GM10266 (cell line): ENCODE measurements at regions not wholly inside any gene's neighbourhood (a gene's known extent, or its start where the extent isn't known, plus 50 kb on each side); places are given as distances from the start of the nearest gene placed in this dataset.

Experiments
- DNase-seq: peaks from one replicate; pipeline ENCODE4 v3.0.0; 2012; ENCODE audit errors: extremely low spot score
- TF ChIP-seq, protein P1 (sequence below): IDR thresholded peaks from 2 replicates; pipeline ENCODE4 v1.5.1; 2012; ENCODE audit warnings: mild to moderate bottlenecking, low read depth; ENCODE audit not compliant: control insufficient read depth, insufficient read depth; ENCODE audit errors: missing control alignments

DNA sequence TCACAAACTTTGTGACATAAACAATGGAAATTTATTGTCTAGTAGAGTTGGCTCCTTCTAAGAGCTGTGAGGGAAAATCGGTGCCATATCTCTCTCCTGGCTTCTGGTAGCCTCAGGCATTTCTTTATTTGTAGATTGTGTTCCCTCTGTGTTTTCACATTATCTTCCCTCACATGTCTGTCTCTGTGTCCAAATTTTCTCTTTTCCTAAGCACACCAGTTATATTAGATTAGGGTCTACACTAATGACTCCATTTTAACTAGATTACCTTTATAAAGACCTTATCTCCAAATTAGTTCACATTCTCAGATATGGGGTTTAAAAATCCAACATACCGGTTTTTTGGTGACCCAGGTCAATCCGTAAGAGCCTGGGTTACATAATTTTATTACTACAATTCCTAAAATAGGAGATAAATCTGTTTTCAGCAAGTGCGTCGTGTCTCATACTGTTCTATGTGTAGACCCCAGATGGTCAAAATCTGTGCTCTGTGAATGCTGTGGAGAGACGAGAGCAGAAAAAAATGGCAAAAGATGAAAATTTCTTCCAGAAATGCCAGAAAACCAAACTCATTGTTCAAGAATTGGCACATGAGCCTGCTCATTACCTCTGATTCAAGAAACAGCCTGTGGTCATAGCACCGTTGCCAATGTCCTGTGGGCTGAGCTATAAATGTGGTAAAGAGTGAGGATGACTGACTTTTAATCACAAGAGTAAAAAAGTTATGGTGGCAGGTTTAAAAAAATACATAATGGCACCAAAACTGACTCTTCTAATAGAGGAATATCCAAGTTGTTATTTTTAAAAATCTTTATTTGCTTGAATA lies 574.7 kb downstream of the PCDH7 start:
- DNase-seq, result no peak
- TF ChIP-seq, protein P1, sequence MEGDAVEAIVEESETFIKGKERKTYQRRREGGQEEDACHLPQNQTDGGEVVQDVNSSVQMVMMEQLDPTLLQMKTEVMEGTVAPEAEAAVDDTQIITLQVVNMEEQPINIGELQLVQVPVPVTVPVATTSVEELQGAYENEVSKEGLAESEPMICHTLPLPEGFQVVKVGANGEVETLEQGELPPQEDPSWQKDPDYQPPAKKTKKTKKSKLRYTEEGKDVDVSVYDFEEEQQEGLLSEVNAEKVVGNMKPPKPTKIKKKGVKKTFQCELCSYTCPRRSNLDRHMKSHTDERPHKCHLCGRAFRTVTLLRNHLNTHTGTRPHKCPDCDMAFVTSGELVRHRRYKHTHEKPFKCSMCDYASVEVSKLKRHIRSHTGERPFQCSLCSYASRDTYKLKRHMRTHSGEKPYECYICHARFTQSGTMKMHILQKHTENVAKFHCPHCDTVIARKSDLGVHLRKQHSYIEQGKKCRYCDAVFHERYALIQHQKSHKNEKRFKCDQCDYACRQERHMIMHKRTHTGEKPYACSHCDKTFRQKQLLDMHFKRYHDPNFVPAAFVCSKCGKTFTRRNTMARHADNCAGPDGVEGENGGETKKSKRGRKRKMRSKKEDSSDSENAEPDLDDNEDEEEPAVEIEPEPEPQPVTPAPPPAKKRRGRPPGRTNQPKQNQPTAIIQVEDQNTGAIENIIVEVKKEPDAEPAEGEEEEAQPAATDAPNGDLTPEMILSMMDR, result no peak

DNA sequence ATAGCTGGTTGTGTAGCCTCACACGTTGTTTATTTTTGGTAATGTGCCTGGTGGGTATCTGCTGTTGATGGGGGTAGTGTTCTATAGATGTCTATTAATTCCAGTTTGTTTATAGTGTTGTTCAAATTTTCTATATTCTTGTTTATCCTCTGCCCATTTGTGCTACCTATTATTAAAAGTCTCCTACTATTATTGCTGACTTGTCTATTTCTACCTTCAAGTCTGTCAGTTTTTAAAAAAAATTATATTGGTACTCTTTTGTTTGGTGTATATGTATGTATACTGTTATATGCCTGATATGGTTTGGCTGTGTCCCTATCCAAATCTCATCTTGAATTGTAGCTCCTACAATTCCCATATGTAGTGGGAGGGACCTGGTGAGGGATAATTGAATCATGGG lies 578.6 kb downstream of the PCDH7 start:
- no peak for DNase-seq
- TF ChIP-seq, protein P1, result no peak

DNA sequence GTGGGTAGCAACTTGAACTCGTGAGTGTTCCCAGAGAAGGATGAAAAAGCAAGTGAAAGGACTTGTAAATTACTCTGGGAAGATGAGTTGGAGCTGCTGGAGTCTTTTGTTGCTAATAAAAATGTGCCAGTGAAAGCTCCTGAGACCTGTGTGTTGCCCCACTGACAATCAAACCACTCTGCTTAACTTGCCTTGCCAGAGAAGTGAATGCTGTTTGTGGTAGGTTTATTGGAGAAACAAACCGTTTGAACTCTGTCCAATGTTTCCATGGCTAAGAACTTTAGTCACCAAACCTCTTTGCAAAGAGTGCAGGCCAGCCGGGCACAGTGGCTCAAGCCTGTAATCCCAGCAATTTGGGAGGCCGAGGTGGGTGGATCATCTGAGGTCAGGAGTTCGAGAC lies 586.9 kb downstream of the PCDH7 start:
- DNase-seq, result no peak
- TF ChIP-seq, protein P1, result no peak

DNA sequence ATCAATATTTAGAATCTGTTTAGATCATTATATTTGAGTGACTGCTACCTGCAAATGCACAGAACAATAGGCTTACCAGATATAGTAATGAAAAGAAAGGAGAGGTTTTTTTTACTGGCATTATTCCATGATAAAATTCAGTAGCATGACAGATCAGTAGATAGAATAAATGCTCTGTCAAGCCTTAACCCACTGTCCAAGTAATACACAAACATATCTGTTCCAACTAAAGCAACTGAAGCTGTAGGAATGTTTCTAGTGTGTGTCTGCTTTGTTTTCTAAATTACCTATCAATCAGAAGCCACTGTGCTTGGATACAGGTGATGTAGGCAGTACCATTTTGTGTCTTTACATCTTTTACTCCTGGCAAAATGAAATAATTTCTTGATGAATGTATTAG lies 604.6 kb downstream of the PCDH7 start:
- TF ChIP-seq, protein P1, result no peak

DNA sequence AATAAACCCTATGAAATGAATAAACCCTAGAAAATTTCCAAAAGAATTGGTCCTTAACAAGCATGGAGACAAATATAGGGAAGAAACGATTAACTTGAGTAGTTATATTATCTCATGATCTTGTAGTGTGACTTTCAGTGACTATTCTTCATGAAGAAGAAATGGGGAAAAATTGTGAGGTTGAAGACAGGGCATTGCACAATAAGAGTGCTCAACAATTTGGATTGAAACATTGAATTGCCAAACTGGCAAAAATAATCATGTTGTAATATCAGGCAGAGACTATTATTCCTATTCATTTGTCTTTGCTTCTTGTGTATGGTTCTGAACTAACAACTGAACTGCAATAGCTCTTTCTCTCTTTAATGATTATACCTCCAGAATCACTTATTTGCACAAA lies 605.1 kb downstream of the PCDH7 start:
- no peak for DNase-seq
- TF ChIP-seq, protein P1, result no peak

More for the DNA sequence above, 604.6 kb downstream of the PCDH7 start:
- no peak for DNase-seq

DNA sequence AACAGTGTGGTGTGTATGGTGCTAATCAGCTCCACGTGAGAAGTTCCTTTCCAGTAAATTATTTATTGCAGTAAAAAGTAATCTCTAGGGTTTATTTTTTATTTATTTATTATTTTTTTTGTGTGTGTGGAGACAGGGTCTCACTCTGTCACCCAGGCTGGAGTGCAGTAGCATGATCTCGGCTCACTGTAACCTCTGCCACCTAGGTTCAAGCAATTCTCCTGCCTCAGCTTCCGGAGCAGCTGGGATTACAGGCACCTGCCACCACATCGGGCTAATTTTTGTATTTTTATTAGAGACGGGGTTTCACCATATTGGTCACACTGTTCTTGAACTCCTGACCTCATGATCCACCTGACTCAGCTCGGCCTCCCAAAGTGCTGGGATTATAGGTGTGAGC lies 606.9 kb downstream of the PCDH7 start:
- DNase-seq, result no peak
- TF ChIP-seq, protein P1, result no peak

DNA sequence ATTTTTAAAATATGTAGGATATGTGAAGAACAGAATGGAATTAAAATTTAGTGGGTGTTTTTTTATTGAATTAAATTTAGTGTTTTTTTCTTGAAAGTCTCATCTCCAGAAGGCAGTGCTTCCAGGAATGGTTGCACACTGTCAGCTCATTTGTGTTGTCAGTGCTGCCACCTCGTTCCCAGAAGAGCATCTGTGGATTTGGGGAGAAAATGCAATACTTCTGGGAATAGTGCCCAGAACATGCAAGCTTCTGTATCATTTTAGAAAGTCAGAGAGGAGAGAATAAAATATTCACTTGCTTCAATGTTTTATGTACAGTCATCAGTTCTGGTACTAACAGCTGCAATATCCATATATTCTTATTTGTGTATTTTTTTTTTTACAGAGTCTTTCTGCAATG lies 608.8 kb downstream of the PCDH7 start:
- TF ChIP-seq, protein P1, result no peak

More for the DNA sequence above, 608.8 kb downstream of the PCDH7 start:
- DNase-seq, result no peak
